ENCODE measurements at regions not wholly inside any gene's neighbourhood (a gene's known extent, or its start where the extent isn't known, plus 50 kb on each side); places are given as distances from the start of the nearest gene placed in this dataset.
"Not testable (repeated sequence)": the region's sequence is repeated elsewhere in the genome, so short reads cannot be mapped to it uniquely, and the experiment has no call there.

GRCh38 chr2:18267501-18267900 is 293.0 kb downstream of the RDH14 start:
- no peak overlapping the region for H3K27ac Mint-ChIP-seq
- H3K36me3 Mint-ChIP-seq (ENCODE audit: low read depth), result no peaks in the 10 kb centered on the region
- H3K9me3 Mint-ChIP-seq, result no peaks in the 10 kb centered on the region
- intact Hi-C loops (cut with micrococcal nuclease), result no loop called here
- H3K4me1 Mint-ChIP-seq, result no peaks in the 10 kb centered on the region
- ATAC-seq (ENCODE audit: low read depth), result no peak
- POLR2A ChIA-PET, result no interaction called here
- no peak for TF ChIP-seq CTCF (IDR thresholded peaks at IDR 0.05)
- no peak overlapping the region for H3K4me3 Mint-ChIP-seq
- no peaks in the 10 kb centered on the region for H3K27me3 Mint-ChIP-seq
- no peak for DNase-seq
- CTCF ChIA-PET, result no interaction called here

GRCh38 chr2:18266699-18267098 is 293.8 kb downstream of the RDH14 start:
- POLR2A ChIA-PET; H3K4me3 Mint-ChIP-seq; DNase-seq; ATAC-seq (ENCODE audit: low read depth); H3K36me3 Mint-ChIP-seq (ENCODE audit: low read depth); H3K27me3 Mint-ChIP-seq; H3K27ac Mint-ChIP-seq; H3K9me3 Mint-ChIP-seq; CTCF ChIA-PET; H3K4me1 Mint-ChIP-seq; intact Hi-C loops (cut with micrococcal nuclease): not testable (repeated sequence)

- H3K36me3 Mint-ChIP-seq (ENCODE audit: low read depth), result no peaks in the 10 kb centered on the region
- CTCF ChIA-PET, result no interaction called here
- ATAC-seq (ENCODE audit: low read depth), result no peak
- H3K27ac Mint-ChIP-seq, result no peak overlapping the region
- H3K4me1 Mint-ChIP-seq, result no peaks in the 10 kb centered on the region
- intact Hi-C loops (cut with micrococcal nuclease), result no loop called here
- H3K9me3 Mint-ChIP-seq, result no peaks in the 10 kb centered on the region
- POLR2A ChIA-PET, result interaction anchor here (0.5 kb wide), 1 partner anchor 1552 kb away, joined by 5 read pairs; no protein-coding TSS in a partner anchor
- no peak overlapping the region for H3K4me3 Mint-ChIP-seq
- TF ChIP-seq CTCF (IDR thresholded peaks at IDR 0.05), result no peak
- no peak for DNase-seq
- no peaks in the 10 kb centered on the region for H3K27me3 Mint-ChIP-seq
These were observed 294.6 kb downstream of the RDH14 start for GRCh38 chr2:18265614-18266586.

GRCh38 chr2:18262601-18263000 is 297.9 kb downstream of the RDH14 start:
- no peaks in the 10 kb centered on the region for H3K4me1 Mint-ChIP-seq
- DNase-seq (no peak), ATAC-seq (ENCODE audit: low read depth) (no peak)
- intact Hi-C loops (cut with micrococcal nuclease), result no loop called here
- H3K27me3 Mint-ChIP-seq, result no peaks in the 10 kb centered on the region
- CTCF ChIA-PET, result no interaction called here
- H3K4me3 Mint-ChIP-seq, result no peak overlapping the region
- POLR2A ChIA-PET, result no interaction called here
- no peak overlapping the region for H3K27ac Mint-ChIP-seq
- no peaks in the 10 kb centered on the region for H3K9me3 Mint-ChIP-seq
- H3K36me3 Mint-ChIP-seq (ENCODE audit: low read depth), result no peaks in the 10 kb centered on the region
- no peak for TF ChIP-seq CTCF (IDR thresholded peaks at IDR 0.05)

- H3K36me3 Mint-ChIP-seq (ENCODE audit: low read depth), result no peaks in the 10 kb centered on the region
- DNase-seq, result no peak
- ChIA-PET CTCF (no interaction called here), POLR2A (no interaction called here)
- H3K27ac Mint-ChIP-seq, result no peak overlapping the region
- intact Hi-C loops (cut with micrococcal nuclease), result no loop called here
- H3K9me3 Mint-ChIP-seq, result no peaks in the 10 kb centered on the region
- no peaks in the 10 kb centered on the region for H3K4me1 Mint-ChIP-seq
- H3K4me3 Mint-ChIP-seq, result no peak overlapping the region
- no peak for ATAC-seq (ENCODE audit: low read depth)
- H3K27me3 Mint-ChIP-seq, result no peaks in the 10 kb centered on the region
- no peak for TF ChIP-seq CTCF (IDR thresholded peaks at IDR 0.05)
These were observed 306.7 kb downstream of the RDH14 start for GRCh38 chr2:18253686-18254197.

Measured in activated B cell treated with CpG ODN at 0.5 μM for 24 hours (primary cell).